Middle frontal gyrus (tissue), 1 donor: ENCODE measurements at regions not wholly inside any gene's neighbourhood (a gene's known extent, or its start where the extent isn't known, plus 50 kb on each side); places are given as distances from the start of the nearest gene placed in this dataset.

Experiments used
- DNase-seq: peaks from one replicate; pipeline ENCODE4 v3.0.0-alpha.2; 2015; ENCODE audit warnings: low spot score; ENCODE audit errors: extremely low spot score

DNA sequence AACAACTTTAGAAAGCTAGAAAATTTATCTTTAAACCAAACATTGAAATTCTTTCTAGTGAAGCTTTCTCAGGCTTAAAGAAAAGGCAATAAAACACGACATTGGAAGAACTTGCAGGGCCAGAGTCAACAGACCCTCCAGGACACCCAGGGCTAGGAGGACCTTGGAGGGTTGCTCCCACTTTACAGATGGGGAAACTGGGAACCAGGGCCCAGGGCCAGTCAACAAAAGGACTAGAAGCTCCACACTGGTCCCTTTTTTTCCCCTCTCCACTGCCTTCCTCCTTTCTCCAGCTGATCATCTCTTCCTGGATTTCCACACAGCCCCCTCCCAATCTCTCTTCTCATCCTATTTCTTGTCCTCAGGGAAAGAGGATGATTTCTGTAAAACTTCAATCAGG lies 307.7 kb upstream of the CDH5 start:
- DNase-seq = no peak

- DNase-seq = no peak
Measured at GRCh38 chr16:66058172-66058691, 308.3 kb upstream of the CDH5 start.

GRCh38 chr16:66057057-66057456 lies 309.4 kb upstream of the CDH5 start:
- no peak for DNase-seq

- no peak for DNase-seq
Measured at GRCh38 chr16:66054095-66054494, 312.4 kb upstream of the CDH5 start.

DNA sequence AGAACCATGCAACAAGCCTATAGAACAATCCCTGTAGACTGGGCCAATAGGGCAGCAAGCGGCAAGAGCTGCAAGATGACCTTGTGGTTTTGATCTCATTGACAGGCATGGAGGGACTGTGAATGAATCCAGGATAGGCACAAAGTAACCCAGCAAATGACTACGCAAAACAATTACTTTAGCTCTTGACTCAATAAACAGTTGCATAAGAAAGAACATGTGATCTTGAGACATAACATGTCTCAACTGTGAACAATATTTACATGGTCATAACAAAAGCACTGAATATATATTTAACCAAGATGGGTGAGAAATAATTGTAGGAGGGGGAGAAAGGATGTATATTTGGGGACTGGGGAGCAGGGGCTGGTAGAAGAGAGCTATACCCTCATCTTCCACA lies 313.7 kb upstream of the CDH5 start:
- no peak for DNase-seq

DNA sequence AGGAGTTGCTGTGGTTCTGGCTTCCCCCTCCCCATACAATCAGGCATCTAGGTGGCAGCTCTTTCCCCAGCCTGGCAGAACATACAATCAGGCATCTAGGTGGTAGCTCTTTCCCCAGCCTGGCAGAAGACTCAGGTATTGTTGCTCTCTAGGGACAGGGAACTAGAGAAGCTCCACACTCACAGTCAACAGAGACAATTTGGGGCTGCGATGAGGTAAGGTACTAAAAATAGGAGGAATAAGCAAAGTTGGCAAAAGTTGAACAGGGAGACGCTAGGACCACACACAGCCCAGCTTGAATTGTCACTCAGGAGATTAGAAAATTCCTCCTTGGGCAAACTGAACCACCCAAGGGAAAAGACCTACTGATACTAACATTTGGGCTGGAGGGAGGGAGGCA lies 315.5 kb upstream of the CDH5 start:
- no peak for DNase-seq

- DNase-seq = no peak
Measured at GRCh38 chr16:66049865-66050264, 316.6 kb upstream of the CDH5 start.

DNA sequence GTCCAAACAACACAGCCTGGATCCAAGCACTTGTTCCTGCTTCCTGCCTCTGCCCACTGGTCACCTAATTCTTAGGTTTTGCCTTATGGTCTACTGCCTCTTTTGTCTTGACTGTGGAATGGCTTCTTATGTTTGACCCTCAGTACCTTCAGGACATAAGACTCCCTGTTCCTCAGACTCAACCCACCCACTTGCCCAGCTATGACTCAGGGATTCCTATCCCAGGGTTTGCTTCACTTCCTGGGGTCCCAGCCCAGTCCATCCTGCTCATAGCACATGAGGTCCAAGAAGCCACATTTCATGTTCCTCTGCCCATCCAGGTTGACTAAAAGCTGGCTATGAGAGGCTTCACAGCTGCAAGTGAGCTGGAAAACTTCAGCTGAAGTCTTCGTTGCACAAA lies 320.9 kb upstream of the CDH5 start:
- DNase-seq = no peak

GRCh38 chr16:66044556-66044955 lies 321.9 kb upstream of the CDH5 start:
- DNase-seq = no peak

- no peak for DNase-seq
Measured at GRCh38 chr16:66044089-66044488, 322.4 kb upstream of the CDH5 start.

DNA sequence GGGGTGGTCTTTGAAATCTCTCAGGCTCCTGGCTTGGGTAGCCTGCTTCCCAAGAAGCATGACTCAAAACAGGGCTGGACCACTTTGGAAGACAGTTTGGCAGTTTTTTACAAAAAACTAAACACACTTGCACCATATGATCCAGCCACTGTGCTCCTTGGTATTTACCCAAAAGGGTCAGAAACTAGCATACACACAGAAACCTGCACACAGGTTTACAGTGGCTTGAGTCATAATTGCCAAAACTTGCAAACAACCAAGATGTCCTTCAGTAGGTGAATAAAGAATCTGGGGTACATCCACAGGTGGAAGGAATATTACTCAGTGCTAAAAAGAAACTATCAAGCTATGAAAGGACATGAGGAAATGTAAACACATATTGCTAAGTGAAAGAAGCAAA lies 323.2 kb upstream of the CDH5 start:
- no peak for DNase-seq

DNA sequence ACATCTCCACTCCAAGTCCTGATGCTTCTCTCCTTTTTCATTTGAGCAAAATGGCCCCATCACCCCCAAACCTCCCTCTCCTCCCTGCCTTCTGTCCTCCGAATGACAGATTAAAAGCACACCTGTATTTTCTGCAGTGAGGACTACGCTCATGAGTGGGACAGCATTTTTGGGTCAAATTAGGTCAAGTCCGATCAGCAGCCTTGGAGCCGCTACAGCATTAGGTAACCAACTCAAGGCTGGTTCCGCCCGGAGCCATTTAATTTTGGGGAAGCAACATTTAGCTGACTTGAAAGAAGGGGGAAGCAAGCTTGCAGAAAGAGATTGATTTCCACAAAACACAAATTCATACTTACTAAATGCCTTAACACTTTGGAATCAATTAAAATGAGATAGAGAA lies 324.1 kb upstream of the CDH5 start:
- DNase-seq = no peak

DNA sequence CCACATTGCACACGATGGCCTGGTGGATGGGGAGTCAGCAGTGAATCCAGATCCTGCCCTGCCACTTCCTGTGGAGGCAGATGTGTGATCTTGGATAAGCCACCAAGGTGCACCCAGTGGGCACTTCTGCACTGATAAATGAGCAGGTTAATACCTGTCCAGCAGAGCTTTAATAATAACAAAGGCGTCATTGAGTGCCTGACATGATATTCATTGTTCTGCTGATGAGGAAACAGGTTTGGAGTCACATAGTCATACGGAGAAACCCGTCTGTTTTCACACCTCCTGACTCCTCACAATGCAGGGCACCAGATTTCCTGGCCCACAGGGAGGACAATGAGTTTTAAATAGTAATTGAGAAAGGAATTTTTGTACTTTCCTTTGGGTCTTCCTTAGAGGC lies 324.6 kb upstream of the CDH5 start:
- no peak for DNase-seq

- no peak for DNase-seq
Measured at GRCh38 chr16:66039793-66040192, 326.7 kb upstream of the CDH5 start.

GRCh38 chr16:66036793-66037715 lies 329.4 kb upstream of the CDH5 start:
- DNase-seq = no peak

DNA sequence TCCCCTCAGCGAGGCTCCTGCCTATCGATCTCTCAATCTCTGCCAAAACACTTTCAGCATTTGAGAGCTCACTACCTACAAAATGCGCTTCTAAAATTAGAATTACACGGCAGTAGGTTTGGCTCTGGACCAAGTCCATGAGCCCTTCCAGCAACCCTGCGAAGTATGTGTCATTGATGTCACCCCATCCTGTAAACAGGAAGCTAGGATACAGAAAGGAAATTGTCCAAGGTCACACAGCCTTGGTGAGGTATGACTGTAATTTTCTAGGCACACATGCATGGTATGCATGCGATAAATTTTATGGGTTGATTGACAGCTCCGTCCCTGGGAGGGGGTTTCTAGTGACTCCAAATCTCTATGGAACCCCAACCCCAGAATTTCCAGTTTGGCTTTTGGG lies 330.3 kb upstream of the CDH5 start:
- no peak for DNase-seq

DNA sequence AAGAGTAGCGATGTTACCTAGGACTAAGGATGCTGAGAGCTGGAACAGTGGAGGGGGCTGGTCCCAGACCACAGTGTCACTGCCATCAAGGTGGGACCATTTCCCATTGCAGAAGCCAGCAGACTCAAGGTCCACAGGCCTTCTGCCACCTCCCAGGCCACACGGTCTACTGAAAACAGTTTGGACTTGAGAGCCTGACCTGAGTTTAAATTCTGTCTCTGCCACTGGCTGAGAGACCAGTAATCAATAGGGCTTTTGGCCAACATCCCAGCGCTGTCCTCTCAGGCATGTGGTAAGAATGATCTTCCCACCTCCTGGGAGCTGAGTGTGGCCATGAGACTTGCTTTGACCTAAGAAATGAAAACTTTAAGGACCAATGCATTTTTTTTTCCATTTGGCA lies 331.4 kb upstream of the CDH5 start:
- DNase-seq = no peak

DNA sequence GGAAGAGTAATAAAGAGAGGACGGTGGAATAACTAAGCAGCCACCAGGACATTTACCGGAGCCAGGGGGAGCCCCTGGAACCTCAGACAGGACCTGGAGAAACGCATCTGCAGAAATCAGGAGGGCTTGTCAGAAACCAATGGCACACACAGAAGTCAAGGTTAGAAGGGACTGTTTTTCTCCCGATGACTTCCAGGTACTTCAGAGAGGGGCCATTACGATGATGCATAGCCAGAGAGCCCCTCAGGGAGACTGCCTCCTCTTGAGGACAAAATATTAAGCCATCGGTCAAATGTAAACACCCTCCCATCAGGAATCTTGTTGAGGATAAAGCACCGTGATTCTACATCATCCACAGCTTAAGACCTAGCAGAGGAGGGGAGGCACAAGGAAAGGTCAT lies 333.6 kb upstream of the CDH5 start:
- DNase-seq = no peak

- DNase-seq = no peak
Measured at GRCh38 chr16:66030036-66030435, 336.5 kb upstream of the CDH5 start.

GRCh38 chr16:66028510-66029216 lies 337.8 kb upstream of the CDH5 start:
- DNase-seq = no peak

DNA sequence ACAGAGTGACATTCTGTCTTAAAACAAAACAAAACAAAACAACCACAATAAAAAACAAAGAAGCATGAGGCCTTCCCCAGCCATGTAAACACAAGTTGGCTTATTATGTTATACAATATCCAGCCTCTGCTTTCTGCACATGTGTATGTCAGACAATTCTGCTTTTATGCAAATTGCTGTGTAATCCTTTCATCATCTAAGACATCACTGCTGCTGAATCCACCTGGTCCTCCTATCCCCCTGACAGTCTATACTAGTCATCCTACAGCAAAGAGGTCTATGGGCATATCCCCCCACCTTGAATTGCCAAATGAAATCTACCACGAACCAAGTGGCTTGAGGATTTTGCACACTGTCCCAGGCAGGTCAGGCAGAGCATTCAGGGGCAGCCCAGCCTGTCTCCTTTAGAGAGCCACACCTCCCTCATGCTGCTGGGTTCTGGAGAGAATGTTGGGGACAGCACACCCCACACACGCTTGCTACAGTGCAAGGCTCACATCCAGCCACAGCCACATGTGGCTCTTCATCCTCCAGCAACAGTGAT lies 339.6 kb upstream of the CDH5 start:
- no peak for DNase-seq

DNA sequence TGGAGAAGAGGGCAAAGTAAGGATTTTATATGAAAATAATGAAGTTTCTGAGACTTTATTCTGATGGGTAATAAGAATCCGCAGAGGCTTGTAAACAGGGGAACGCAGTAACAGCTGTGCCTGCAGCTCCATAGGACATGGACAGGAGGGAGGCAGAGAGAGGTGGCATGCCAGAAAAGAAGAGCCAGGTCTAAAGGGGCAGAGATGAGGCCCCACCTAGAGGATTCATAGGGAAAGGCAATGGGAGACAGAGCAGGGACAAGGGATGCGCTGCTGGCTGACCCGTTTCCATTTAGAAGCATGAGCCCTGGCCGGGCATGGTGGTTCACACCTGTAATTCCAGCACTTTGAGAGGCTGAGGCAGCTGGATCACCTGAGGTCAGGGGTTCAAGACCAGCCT lies 340.3 kb upstream of the CDH5 start:
- DNase-seq = no peak
